Activated T-cell treated with anti-CD3 and anti-CD28 coated beads, Interleukin-2, amount 50 U/mL, for 72 hours (primary cell): ENCODE measurements at regions not wholly inside any gene's neighbourhood (a gene's known extent, or its start where the extent isn't known, plus 50 kb on each side); places are given as distances from the start of the nearest gene placed in this dataset.

ENCODE experiments used
- ATAC-seq, 2 donors: fragments of 150-1000 bp; cut with Tn5 transposase; replicated peaks in 1 of 2; 2 replicates each; pipeline ENCODE4 v1.10.0; 2021; ENCODE audit warnings: moderate library complexity in 2 of 2, mild to moderate bottlenecking in 1 of 2
- DNase-seq, 2 donors: peaks; one replicate each; pipeline ENCODE4 v3.0.0; 2021 to 2022; ENCODE audit warnings: mixed read lengths in 1 of 2
- H3K27ac Mint-ChIP-seq: one replicate; pipeline ENCODE4 v1.8.0; 2022; ENCODE audit warnings: mild to moderate bottlenecking, moderate library complexity, mixed read lengths
- H3K27me3 Mint-ChIP-seq: one replicate; pipeline ENCODE4 v1.8.0; 2022; ENCODE audit warnings: low read depth, mixed read lengths
- H3K36me3 Mint-ChIP-seq, 2 donors: one replicate each; pipeline ENCODE4 v1.8.0; 2022; ENCODE audit warnings: mixed read lengths in 2 of 2, mild to moderate bottlenecking in 1 of 2; ENCODE audit not compliant: insufficient read depth in 2 of 2
- H3K4me1 Mint-ChIP-seq: one replicate; pipeline ENCODE4 v1.8.0; 2022; ENCODE audit warnings: low read depth, mixed read lengths
- H3K4me3 Mint-ChIP-seq, 2 donors: one replicate each; pipeline ENCODE4 v1.8.0; 2022; ENCODE audit warnings: mild to moderate bottlenecking in 2 of 2, mixed read lengths in 2 of 2, moderate library complexity in 2 of 2
- H3K9me3 Mint-ChIP-seq, 2 donors: one replicate each; pipeline ENCODE4 v1.8.0; 2022; ENCODE audit warnings: mixed read lengths in 2 of 2

DNA sequence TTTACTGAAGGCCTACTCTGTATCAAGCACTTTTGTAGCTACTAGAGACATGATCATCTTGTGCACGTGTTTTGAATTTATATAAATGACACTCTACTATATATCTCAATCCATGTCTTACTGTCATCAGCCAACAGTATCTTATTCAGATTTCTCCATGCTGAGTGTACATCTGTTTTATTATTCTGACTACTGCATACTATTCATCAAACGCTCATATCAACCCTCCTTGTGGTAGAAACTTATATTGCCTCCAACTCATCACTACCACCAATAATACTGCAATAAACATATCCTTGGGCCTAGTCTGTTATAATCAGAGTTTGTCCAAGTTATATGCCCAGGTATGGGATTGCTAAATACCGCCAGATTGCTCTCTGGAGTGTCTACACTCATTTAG is 81.6 kb upstream of the IRF2BP2 start:
- Mint-ChIP-seq H3K4me1 (no peaks in the 10 kb centered on the region), H3K4me3 (no peak overlapping the region), H3K27ac (no peak overlapping the region), H3K27me3 (no peaks in the 10 kb centered on the region), H3K36me3 (no peaks in the 10 kb centered on the region), H3K9me3 (no peaks in the 10 kb centered on the region)
- ATAC-seq: peak; percentile 72 to 86
- DNase-seq: no peak

GRCh38 chr1:234690872-234691271 is 80.9 kb upstream of the IRF2BP2 start:
- H3K4me3 Mint-ChIP-seq: no peak overlapping the region
- no peak overlapping the region for H3K27ac Mint-ChIP-seq
- no peak for DNase-seq
- no peaks in the 10 kb centered on the region for H3K4me1 Mint-ChIP-seq
- H3K27me3 Mint-ChIP-seq: no peaks in the 10 kb centered on the region
- H3K36me3 Mint-ChIP-seq: peaks cover 2 to 4% of the 10 kb centered on the region in 2 donors
- ATAC-seq: no peak
- H3K9me3 Mint-ChIP-seq: no peaks in the 10 kb centered on the region

DNA sequence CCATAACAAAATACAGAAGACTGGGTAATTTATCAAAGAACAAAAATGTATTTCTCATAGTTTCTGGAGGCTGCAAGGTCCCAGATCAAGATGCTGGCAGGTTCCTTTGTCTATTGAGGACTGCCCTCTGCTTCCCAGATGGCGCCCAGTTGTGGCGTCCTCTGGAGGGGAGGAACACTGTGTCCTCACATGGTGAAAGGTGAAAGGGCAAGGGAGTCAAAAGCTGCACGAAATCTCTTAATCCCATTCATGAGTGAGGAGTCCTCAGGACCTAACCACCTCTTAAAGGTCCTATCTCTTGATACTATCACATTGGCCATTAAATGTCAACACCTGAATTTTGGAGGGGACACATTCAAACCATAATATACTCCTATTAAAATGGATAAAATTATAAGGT is 79.3 kb upstream of the IRF2BP2 start:
- no peak overlapping the region for H3K4me3 Mint-ChIP-seq
- no peaks in the 10 kb centered on the region for H3K27me3 Mint-ChIP-seq
- H3K4me1 Mint-ChIP-seq: no peaks in the 10 kb centered on the region
- H3K27ac Mint-ChIP-seq: no peak overlapping the region
- DNase-seq (no peak), ATAC-seq (no peak)
- peaks cover 2 to 8% of the 10 kb centered on the region in 2 donors for H3K36me3 Mint-ChIP-seq
- H3K9me3 Mint-ChIP-seq: peaks cover 0 to 3% of the 10 kb centered on the region in 2 donors

DNA sequence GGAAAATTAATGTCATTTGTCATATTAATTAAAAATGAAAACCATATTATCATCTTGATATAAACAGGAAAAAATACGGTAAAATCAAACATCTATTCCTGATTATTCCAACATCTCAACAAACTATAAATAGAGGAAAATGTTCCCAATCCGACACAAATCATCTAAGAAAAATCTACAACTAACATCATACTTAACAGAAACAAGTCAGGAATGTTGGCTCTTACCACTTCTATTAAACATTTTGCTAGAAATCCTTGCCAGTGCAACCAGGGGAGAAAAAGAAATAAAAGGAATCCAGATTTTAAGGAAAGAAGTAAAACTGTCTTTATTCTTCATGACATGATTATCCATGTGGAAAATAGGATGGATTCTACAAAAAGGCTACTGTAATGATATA is 77.0 kb upstream of the IRF2BP2 start:
- no peak for DNase-seq
- H3K36me3 Mint-ChIP-seq: peaks cover 2 to 8% of the 10 kb centered on the region in 2 donors
- H3K9me3 Mint-ChIP-seq: peaks cover 0 to 3% of the 10 kb centered on the region in 2 donors
- no peak for ATAC-seq
- H3K27me3 Mint-ChIP-seq: no peaks in the 10 kb centered on the region
- H3K4me3 Mint-ChIP-seq: no peak overlapping the region
- H3K4me1 Mint-ChIP-seq: no peaks in the 10 kb centered on the region
- H3K27ac Mint-ChIP-seq: no peak overlapping the region

GRCh38 chr1:234686035-234686434 is 76.1 kb upstream of the IRF2BP2 start:
- H3K4me3 Mint-ChIP-seq: no peak overlapping the region
- H3K27ac Mint-ChIP-seq: no peak overlapping the region
- no peak for ATAC-seq
- no peaks in the 10 kb centered on the region for H3K4me1 Mint-ChIP-seq
- DNase-seq: no peak
- H3K27me3 Mint-ChIP-seq: no peaks in the 10 kb centered on the region
- H3K9me3 Mint-ChIP-seq: peaks cover 0 to 3% of the 10 kb centered on the region in 2 donors
- peaks cover 2 to 8% of the 10 kb centered on the region in 2 donors for H3K36me3 Mint-ChIP-seq

- ATAC-seq: no peak
- peaks cover 0 to 3% of the 10 kb centered on the region in 2 donors for H3K9me3 Mint-ChIP-seq
- H3K27ac Mint-ChIP-seq: no peak overlapping the region
These were observed 74.9 kb upstream of the IRF2BP2 start for GRCh38 chr1:234684856-234685255.

DNA sequence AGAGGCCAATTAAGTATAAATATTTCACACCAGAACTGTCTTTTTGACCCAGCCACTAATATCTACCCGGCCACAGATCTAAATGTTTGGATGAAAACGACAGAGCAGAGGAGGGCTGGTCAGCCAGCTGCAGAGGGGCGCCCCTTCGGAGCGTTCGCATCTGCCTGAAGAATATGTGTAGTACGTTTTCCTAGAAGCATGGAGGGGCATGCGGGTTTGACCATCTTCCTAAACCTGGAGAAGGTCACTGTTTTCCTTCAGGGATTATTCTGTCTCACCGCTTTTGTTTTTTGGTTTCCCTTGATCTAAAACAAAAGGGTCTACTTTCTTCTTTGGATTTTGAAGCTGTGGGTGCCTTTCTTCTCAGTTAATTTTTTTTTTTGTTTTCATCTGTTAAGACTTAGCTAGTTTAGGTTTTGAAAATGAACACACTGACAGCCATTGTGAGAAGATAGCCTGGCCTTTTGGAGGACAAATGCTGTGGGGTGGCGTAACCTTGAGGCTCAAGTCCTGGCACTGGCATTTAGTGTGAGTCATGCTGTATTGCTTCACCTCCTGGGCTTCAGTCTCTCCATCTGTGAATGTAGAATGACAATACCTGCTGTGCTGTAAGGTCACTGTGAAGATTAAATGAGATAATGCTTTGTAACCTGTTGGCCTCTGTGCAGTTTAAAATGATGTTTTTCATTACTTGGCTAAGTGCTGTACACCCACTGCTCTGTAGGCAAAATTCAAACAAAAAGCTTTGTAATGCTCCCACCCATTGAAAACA is 74.1 kb upstream of the IRF2BP2 start:
- H3K9me3 Mint-ChIP-seq: peaks cover 0 to 3% of the 10 kb centered on the region in 2 donors
- H3K36me3 Mint-ChIP-seq: peaks cover 2 to 8% of the 10 kb centered on the region in 2 donors
- no peak overlapping the region for H3K4me3 Mint-ChIP-seq
- no peak for DNase-seq
- no peak overlapping the region for H3K27ac Mint-ChIP-seq
- H3K4me1 Mint-ChIP-seq: no peaks in the 10 kb centered on the region
- ATAC-seq: peak in 1 of 2 donors; percentile 42
- H3K27me3 Mint-ChIP-seq: no peaks in the 10 kb centered on the region

More at GRCh38 chr1:234684856-234685255, 74.9 kb upstream of the IRF2BP2 start:
- H3K4me1 Mint-ChIP-seq: no peaks in the 10 kb centered on the region
- no peaks in the 10 kb centered on the region for H3K27me3 Mint-ChIP-seq
- peaks cover 2 to 8% of the 10 kb centered on the region in 2 donors for H3K36me3 Mint-ChIP-seq
- no peak overlapping the region for H3K4me3 Mint-ChIP-seq
- DNase-seq: no peak

GRCh38 chr1:234683127-234683860 is 73.3 kb upstream of the IRF2BP2 start:
- ATAC-seq: no peak
- no peak overlapping the region for H3K4me3 Mint-ChIP-seq

GRCh38 chr1:234681990-234682389 is 72.0 kb upstream of the IRF2BP2 start:
- DNase-seq (no peak), ATAC-seq (no peak)
- peaks cover 2 to 8% of the 10 kb centered on the region in 2 donors for H3K36me3 Mint-ChIP-seq
- H3K27ac Mint-ChIP-seq: no peak overlapping the region
- H3K9me3 Mint-ChIP-seq: peaks cover 0 to 3% of the 10 kb centered on the region in 2 donors
- no peak overlapping the region for H3K4me3 Mint-ChIP-seq
- H3K4me1 Mint-ChIP-seq: no peaks in the 10 kb centered on the region
- H3K27me3 Mint-ChIP-seq: no peaks in the 10 kb centered on the region

More at GRCh38 chr1:234683127-234683860, 73.3 kb upstream of the IRF2BP2 start:
- Mint-ChIP-seq H3K36me3 (peaks cover 2 to 8% of the 10 kb centered on the region in 2 donors), H3K27me3 (no peaks in the 10 kb centered on the region), H3K27ac (no peak overlapping the region), H3K4me1 (no peaks in the 10 kb centered on the region), H3K9me3 (peaks cover 0 to 3% of the 10 kb centered on the region in 2 donors)
- no peak for DNase-seq

DNA sequence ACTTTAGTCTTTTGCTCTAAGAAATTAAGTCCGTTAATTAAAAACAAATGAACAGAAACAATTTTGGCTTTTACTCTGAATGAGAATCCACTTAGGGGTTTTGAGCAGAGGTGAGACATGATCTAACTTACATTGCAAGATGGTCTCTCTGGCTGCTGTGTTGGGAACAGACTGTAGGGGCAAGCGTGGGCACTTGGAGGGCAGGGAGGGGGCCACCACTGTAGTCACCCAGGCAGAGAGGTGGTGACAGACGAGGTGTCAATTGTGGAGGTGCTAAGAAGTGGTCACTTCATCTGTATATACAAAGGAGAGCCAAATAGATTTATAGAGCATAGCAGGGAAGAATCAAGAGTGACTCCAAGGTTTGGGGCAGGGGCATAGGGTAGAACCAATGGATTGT is 71.1 kb upstream of the IRF2BP2 start:
- no peak for DNase-seq
- Mint-ChIP-seq H3K9me3 (peaks cover 0 to 3% of the 10 kb centered on the region in 2 donors), H3K4me3 (no peak overlapping the region), H3K27ac (no peak overlapping the region), H3K36me3 (peaks cover 2 to 6% of the 10 kb centered on the region in 2 donors), H3K4me1 (peaks cover 7% of the 10 kb centered on the region), H3K27me3 (no peaks in the 10 kb centered on the region)
- no peak for ATAC-seq

DNA sequence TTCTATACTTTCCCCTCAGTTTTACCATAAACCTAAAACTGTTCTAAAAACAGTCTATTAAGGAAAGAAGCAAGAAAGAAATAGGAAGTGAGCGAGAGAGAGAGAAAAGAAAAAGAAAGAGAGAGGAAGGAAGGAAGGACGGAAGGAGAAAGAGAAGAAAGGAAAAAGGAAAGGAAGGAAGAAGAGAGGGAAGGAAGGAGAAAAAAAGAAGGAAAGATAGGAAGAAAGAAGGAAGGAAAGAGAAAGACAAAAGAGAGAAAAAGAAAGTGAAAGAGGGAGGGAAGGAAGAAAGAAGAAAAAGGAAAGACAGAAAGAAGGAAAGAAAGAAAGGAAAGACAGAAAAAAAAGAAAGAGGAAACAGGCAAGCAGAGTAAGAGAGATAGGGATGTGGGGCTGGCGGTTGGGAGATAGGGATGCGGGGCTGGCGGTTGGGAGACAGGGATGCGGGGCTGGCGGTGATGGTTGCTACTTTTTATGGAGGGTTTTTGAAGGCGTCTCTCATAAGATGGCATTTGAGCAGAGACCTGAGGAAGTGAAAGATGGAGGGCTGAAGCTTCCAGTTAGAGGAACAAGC is 70.4 kb upstream of the IRF2BP2 start:
- H3K9me3 Mint-ChIP-seq: peaks cover 0 to under 1% of the 10 kb centered on the region in 2 donors
- H3K27me3 Mint-ChIP-seq: no peaks in the 10 kb centered on the region
- H3K36me3 Mint-ChIP-seq: peaks cover 0 to 2% of the 10 kb centered on the region in 2 donors
- H3K27ac Mint-ChIP-seq: no peak overlapping the region
- DNase-seq (no peak), ATAC-seq (no peak)
- H3K4me1 Mint-ChIP-seq: peaks cover 13% of the 10 kb centered on the region
- no peak overlapping the region for H3K4me3 Mint-ChIP-seq

- no peaks in the 10 kb centered on the region for H3K36me3 Mint-ChIP-seq
- H3K27me3 Mint-ChIP-seq: no peaks in the 10 kb centered on the region
- peak overlapping the region; percentile 78 for H3K27ac Mint-ChIP-seq
- H3K4me1 Mint-ChIP-seq: peaks cover 14% of the 10 kb centered on the region
- ATAC-seq (peak; percentile 90 to 92), DNase-seq (peak; percentile 59 to 68)
- H3K4me3 Mint-ChIP-seq: peak overlapping the region; percentile 77 to 88
- H3K9me3 Mint-ChIP-seq: no peaks in the 10 kb centered on the region
These were observed 66.2 kb upstream of the IRF2BP2 start for GRCh38 chr1:234676103-234676594.

DNA sequence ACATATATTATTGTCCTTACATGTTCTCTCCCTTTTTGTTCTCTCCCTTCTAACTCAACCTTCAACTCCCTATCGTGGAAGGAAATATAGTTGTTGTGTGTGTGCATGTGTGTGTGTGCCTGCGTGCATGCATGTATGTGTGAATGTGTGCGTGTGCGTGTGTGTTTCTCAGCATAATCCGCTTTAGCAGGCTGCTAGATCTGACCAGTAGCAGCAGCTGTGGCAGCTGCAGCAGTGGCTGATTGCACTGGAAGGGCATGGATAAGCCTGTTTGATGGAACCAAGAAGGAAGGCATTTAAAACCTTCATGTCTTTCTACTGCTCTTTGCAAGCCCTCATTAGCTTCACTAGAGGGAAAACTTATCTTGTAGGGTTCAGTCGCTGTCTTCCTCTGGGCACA is 65.6 kb upstream of the IRF2BP2 start:
- no peaks in the 10 kb centered on the region for H3K27me3 Mint-ChIP-seq
- peak overlapping the region; percentile 77 to 88 for H3K4me3 Mint-ChIP-seq
- peak overlapping the region; percentile 78 for H3K27ac Mint-ChIP-seq
- no peak for ATAC-seq
- peaks cover 14% of the 10 kb centered on the region for H3K4me1 Mint-ChIP-seq
- no peak for DNase-seq
- H3K36me3 Mint-ChIP-seq: no peaks in the 10 kb centered on the region
- no peaks in the 10 kb centered on the region for H3K9me3 Mint-ChIP-seq
